Midbrain (tissue), 1 donor: ENCODE measurements at regions not wholly inside any gene's neighbourhood (a gene's known extent, or its start where the extent isn't known, plus 50 kb on each side); places are given as distances from the start of the nearest gene placed in this dataset.

Source experiments
- DNase-seq: peaks from one replicate; lab custom pipeline; 2025; lab: John Stamatoyannopoulos, UW

GRCh38 chr13:88086577-88086976, 415.4 kb downstream of the SLITRK5 start:
- no peak for DNase-seq

DNA sequence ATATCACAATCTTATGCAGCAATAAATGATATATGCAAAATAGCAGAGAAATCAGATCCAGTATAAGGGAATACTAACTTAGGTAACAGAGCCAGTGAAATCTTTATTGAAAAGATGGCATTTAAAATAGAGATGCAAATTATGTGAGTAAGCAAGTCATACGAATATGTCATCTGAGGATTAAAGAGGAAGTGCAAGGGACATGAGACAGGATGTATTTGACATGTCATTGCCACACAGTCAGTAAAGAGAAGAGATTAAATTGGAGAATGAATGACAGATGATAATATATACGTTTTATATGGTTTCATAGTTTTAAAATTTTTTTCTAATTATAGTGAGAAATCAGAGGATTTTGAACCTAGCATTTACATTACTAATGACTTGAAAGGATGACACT, 426.4 kb downstream of the SLITRK5 start:
- DNase-seq, result no peak

GRCh38 chr13:88103824-88104223, 432.7 kb downstream of the SLITRK5 start:
- no peak for DNase-seq

DNA sequence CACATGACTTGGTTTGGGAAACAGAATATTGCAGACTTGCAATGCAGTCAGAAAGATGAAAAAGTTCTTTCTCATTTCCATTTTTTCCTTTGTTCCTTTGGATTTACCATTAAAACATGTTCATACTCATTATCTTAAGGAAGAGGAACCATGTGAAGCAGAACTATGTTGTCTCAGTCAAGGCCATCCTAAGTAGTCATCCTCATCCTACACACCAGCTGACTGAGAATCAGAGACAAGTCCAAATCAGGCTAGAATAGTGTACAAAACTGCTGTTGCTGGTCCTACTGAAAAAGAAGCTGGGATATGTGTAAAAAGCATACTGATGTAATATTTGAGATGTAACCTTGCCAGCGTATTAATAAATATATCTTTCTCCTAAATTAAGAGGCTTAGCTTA, 433.4 kb downstream of the SLITRK5 start:
- no peak for DNase-seq

DNA sequence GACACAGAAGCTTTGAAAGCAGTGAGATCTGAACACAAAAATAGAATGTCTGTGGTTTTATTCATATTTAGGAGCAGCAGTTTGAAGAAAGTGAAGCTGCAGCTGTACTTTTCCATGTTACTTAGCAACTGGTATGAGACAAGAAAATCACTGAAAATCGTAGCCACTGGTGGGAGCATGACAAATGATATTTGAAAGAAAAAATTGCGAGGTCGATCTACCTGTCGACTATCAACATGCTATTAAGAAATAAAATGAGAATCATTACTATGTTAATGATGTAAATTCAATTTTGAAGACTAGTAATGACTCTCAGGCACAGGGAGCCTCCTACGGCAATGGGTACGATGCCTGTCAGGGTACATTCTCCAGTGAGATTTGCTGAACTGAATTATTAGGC, 436.4 kb downstream of the SLITRK5 start:
- no peak for DNase-seq

GRCh38 chr13:88112526-88112925, 441.4 kb downstream of the SLITRK5 start:
- no peak for DNase-seq

GRCh38 chr13:88115976-88116375, 444.8 kb downstream of the SLITRK5 start:
- DNase-seq, result no peak

GRCh38 chr13:88118952-88119351, 447.8 kb downstream of the SLITRK5 start:
- DNase-seq, result no peak

- DNase-seq, result no peak
These were observed 453.0 kb downstream of the SLITRK5 start for GRCh38 chr13:88124142-88124541.

- no peak for DNase-seq
These were observed 453.9 kb downstream of the SLITRK5 start for GRCh38 chr13:88125055-88125454.

- DNase-seq, result no peak
These were observed 465.1 kb downstream of the SLITRK5 start for GRCh38 chr13:88136098-88136790.

DNA sequence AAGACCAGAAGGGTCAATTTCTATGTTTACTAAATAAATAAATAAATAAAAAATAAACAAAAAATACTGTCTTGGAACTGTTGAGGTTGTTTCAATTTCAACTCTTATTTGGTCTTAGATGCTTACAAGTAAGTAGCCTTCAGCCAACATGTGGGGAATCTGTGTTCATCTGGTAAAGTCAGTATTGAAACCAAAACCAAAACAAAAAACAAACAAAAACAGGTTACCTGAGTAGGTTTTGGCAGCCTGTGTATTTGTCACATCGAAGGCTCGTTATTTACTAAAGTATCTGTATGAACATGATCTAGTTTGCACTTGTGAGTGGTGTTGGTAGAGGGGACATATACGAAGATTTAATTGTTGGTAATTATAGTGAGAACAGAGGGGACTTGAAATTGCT, 471.5 kb downstream of the SLITRK5 start:
- DNase-seq, result no peak

GRCh38 chr13:88144580-88144979, 473.4 kb downstream of the SLITRK5 start:
- DNase-seq, result no peak

- DNase-seq, result no peak
These were observed 482.2 kb downstream of the SLITRK5 start for GRCh38 chr13:88153353-88153752.

GRCh38 chr13:88154001-88154400, 482.8 kb downstream of the SLITRK5 start:
- DNase-seq, result no peak

GRCh38 chr13:88162076-88162702, 491.0 kb downstream of the SLITRK5 start:
- no peak for DNase-seq

DNA sequence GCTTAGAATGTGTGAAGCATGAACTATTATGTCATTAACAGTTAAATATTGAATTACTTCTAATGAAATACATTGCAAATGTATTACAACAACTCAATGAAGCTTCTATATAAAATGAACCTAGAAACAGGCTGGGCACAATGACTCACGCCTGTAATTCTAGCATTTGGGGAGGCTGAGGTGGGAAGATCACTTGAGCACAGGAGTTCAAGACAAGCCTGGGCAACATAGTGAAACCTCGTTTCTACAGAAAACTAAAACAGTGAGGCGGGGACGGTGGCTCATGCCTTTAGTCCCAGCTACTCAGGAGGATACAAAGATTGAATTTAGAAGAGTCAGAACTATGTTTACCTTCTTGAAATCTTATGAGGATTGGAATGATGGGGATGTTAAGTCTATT, 505.1 kb downstream of the SLITRK5 start:
- no peak for DNase-seq

DNA sequence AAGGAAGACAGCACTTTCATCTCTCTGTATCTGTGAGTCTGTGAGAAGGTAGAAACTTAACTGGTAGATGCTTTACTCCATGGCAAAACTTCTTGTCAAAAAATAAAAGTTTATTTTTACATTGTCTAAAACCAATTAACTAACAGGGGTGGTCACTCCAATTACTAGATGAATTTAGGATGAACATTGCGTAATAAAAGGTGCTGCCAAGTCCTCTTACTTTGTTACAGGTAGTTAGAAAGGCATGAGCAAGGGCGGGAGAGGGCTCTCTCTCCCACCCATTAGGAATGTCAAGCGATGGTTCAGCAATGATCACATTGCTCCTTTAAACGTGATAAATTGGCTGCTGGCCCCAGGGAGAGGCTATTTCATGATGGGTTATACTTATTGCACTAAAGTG, 512.3 kb downstream of the SLITRK5 start:
- DNase-seq, result no peak

- no peak for DNase-seq
These were observed 517.8 kb downstream of the SLITRK5 start for GRCh38 chr13:88188986-88189385.

- no peak for DNase-seq
These were observed 518.6 kb downstream of the SLITRK5 start for GRCh38 chr13:88189728-88190127.

DNA sequence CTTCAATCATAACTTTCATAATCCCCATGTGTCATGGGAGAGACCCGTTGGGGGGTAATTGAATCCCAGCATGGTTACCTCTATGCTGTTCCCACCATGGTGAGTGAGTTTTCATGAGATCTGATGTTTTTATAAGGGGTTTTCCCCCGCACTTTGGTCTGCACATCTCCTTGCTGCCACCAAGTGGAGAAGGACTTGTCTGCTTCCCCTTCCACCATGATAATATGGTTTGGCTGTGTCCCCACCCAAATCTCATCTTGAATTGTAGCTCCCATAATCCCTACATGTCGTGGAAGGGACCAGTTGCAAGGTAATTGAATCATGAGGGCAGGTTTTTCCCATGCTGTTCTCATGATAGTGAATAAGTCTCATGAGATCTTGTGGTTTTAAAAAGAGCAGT, 524.9 kb downstream of the SLITRK5 start:
- no peak for DNase-seq

- no peak for DNase-seq
These were observed 546.2 kb downstream of the SLITRK5 start for GRCh38 chr13:88217372-88217771.

DNA sequence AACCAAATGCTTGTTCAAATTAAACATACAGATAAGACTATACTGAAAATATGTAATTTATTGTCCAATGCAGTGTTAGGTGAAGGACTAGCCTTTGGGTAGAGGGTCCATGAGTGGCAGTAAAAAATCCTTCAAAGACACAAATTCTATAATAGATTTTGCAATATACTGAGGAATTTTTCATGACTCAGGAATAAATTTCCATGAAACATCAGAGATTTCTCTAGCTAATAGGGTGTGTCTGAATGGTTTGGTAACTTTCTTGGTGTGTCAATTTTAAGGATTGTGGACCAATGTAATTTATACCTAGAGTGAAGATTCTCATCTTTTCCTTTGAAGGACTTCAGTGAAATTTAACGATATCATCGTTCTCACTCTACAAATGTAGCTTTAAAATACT, 546.7 kb downstream of the SLITRK5 start:
- DNase-seq, result no peak

GRCh38 chr13:88223958-88224357, 552.8 kb downstream of the SLITRK5 start:
- DNase-seq, result no peak
